Breast epithelium (tissue), 4 donors: ENCODE measurements at regions not wholly inside any gene's neighbourhood (a gene's known extent, or its start where the extent isn't known, plus 50 kb on each side); places are given as distances from the start of the nearest gene placed in this dataset.
"Not testable (repeated sequence)": the region's sequence is repeated elsewhere in the genome, so short reads cannot be mapped to it uniquely, and the experiment has no call there.

Experiments
- DNase-seq, 2 donors: peaks; one replicate each; pipeline ENCODE4 v3.0.0-alpha.2; 2019; ENCODE audit warnings: low spot score in 2 of 2
- H3K27ac ChIP-seq, 2 donors: fragments of 200-600 bp; sonication (generic) in 1 of 2; one replicate each; pipeline ENCODE4 v1.5.1; 2016 to 2019; ENCODE audit warnings: mild to moderate bottlenecking in 1 of 2
- H3K27me3 ChIP-seq, 2 donors: fragments of 200-600 bp; sonication (generic) in 1 of 2; one replicate each; pipeline versions ENCODE4 v1.5.1 to v1.6.0; 2017 to 2019; ENCODE audit warnings: control low read depth in 1 of 2, mild to moderate bottlenecking in 1 of 2
- H3K36me3 ChIP-seq: fragments of 200-600 bp; one replicate; pipeline ENCODE4 v1.5.1; 2019
- H3K4me1 ChIP-seq, 2 donors: fragments of 200-600 bp; sonication (generic); one replicate each; pipeline ENCODE4 v1.5.1; 2016 to 2019; ENCODE audit warnings: control low read depth in 1 of 2
- H3K4me3 ChIP-seq, 3 donors: fragments of 200-600 bp; sonication (generic); 1 replicate in 2 of 3; 2 replicates in 1 of 3; pipeline ENCODE4 v1.5.1; 2016 to 2019; ENCODE audit warnings: mild to moderate bottlenecking in 3 of 3, moderate library complexity in 2 of 3
- H3K9me3 ChIP-seq, 2 donors: fragments of 200-600 bp; sonication (generic) in 1 of 2; one replicate each; pipeline ENCODE4 v1.5.1; 2016 to 2019; ENCODE audit warnings: control low read depth in 1 of 2
- CTCF ChIP-seq, 3 donors: fragments of 450-650 bp; IDR thresholded peaks; one replicate each; pipeline ENCODE4 v1.5.1; 2016 to 2017; ENCODE audit warnings: antibody characterized with exemption in 3 of 3, mild to moderate bottlenecking in 3 of 3, moderate library complexity in 3 of 3
- POLR2A ChIP-seq: fragments of 450-650 bp; IDR thresholded peaks from one replicate; pipeline ENCODE4 v1.6.1; 2016; ENCODE audit warnings: antibody characterized with exemption, mild to moderate bottlenecking, moderate library complexity
- POLR2AphosphoS5 ChIP-seq, 3 donors: sonication (generic); formaldehyde crosslinking; IDR thresholded peaks; one replicate each; pipeline ENCODE4 v1.6.1; 2017; ENCODE audit warnings: antibody characterized with exemption in 3 of 3
- intact Hi-C: fragments of 100-400 bp; cut with DNase I; formaldehyde crosslinking; loops from one replicate; pipeline ENCODE4 v1.15.1; 2023; ENCODE audit warnings: low total_unique reads

DNA sequence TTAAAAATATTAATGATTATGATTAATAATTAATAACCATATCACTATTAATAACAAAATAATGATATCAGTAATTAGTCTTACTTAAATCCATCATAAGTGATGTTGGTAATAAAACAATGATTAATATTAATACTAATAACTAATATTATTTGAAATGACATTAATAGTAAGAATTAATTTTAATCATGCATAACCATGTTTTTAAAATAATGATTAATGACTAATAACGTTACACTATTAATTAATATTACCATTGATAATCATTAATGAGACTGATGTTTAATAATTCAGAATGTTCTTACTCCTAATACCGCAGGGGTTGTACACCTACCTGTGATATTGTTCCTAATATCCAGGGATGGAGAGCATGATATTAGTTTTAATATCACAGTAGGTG lies 53.4 kb upstream of the FRG2C start:
- no peaks in the 10 kb centered on the region for H3K4me1 ChIP-seq
- H3K4me3 ChIP-seq = no peak overlapping the region
- intact Hi-C loops = no loop called here
- no peak for DNase-seq
- H3K36me3 ChIP-seq = no peaks in the 10 kb centered on the region
- H3K27me3 ChIP-seq = peaks cover 0 to 11% of the 10 kb centered on the region in 2 donors
- TF ChIP-seq CTCF (IDR thresholded peaks at IDR 0.05) (no peak), POLR2A (no peak), POLR2AphosphoS5 (IDR thresholded peaks at IDR 0.05) (no peak)
- no peaks in the 10 kb centered on the region for H3K9me3 ChIP-seq
- H3K27ac ChIP-seq = no peak overlapping the region

DNA sequence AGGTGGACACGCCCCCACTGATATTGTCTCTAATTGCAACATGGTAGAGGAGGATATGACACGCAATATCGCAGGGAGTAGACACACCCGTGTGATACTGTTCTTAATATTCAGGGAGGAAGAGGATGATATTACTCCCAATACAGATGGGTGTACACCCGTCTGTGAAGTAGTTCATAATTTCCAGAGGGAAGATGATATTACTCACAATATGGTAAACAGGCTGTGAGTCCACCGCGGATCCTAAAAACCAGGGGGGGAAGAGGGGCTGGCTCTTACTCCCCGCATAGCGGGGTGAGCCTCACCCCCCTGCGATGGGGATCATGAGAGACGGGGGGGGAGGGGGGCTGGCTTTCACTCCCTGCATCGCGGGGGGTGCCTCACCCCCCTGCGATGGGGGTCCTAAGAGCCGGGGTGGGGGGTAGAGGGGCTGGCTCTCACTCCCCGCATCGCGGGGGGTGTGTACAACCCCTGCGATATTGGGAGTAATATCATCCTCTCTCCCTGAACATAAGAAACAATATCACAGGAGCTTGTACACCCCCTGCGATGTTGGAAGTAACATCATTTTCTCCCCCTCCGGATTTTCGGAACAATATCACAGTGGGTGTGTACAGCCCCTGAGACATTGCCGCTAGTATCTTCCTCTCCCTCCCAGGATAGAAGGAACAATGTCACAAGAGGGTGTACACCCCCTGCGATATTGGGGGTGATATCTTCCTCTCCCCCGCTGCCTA lies 52.2 kb upstream of the FRG2C start:
- DNase-seq, H3K4me1 ChIP-seq, intact Hi-C loops, H3K36me3 ChIP-seq, H3K4me3 ChIP-seq, H3K27ac ChIP-seq, H3K9me3 ChIP-seq: not testable (repeated sequence)
- H3K27me3 ChIP-seq = peaks cover 0 to 11% of the 10 kb centered on the region in 2 donors
